Retina (tissue), 1 donor: ENCODE measurements at regions not wholly inside any gene's neighbourhood (a gene's known extent, or its start where the extent isn't known, plus 50 kb on each side); places are given as distances from the start of the nearest gene placed in this dataset.

Experiments
- DNase-seq: peaks from one replicate; pipeline ENCODE4 v3.0.0-alpha.2; 2016

GRCh38 chr2:45337481-45337880, 273.6 kb downstream of the SRBD1 start:
- DNase-seq = no peak

GRCh38 chr2:45334205-45334604, 276.9 kb downstream of the SRBD1 start:
- no peak for DNase-seq

GRCh38 chr2:45332567-45332966, 278.5 kb downstream of the SRBD1 start:
- no peak for DNase-seq

GRCh38 chr2:45332094-45332493, 279.0 kb downstream of the SRBD1 start:
- DNase-seq = no peak

GRCh38 chr2:45331410-45331786, 279.7 kb downstream of the SRBD1 start:
- DNase-seq = no peak

GRCh38 chr2:45330637-45331409, 280.2 kb downstream of the SRBD1 start:
- DNase-seq = peak; percentile 23

- DNase-seq = no peak
Observed at GRCh38 chr2:45330108-45330507, 281.0 kb downstream of the SRBD1 start.

- DNase-seq = peak; percentile 31
Observed at GRCh38 chr2:45329045-45329677, 281.9 kb downstream of the SRBD1 start.

- DNase-seq = no peak
Observed at GRCh38 chr2:45328264-45328870, 282.7 kb downstream of the SRBD1 start.

- no peak for DNase-seq
Observed at GRCh38 chr2:45323344-45323743, 287.7 kb downstream of the SRBD1 start.

- DNase-seq = no peak
Observed at GRCh38 chr2:45320956-45321355, 290.1 kb downstream of the SRBD1 start.

GRCh38 chr2:45319683-45320455, 291.2 kb downstream of the SRBD1 start:
- no peak for DNase-seq

GRCh38 chr2:45318686-45319085, 292.4 kb downstream of the SRBD1 start:
- DNase-seq = no peak

- DNase-seq = no peak
Observed at GRCh38 chr2:45316576-45317338, 294.3 kb downstream of the SRBD1 start.

GRCh38 chr2:45315861-45316260, 295.2 kb downstream of the SRBD1 start:
- DNase-seq = no peak

GRCh38 chr2:45312275-45312674, 298.8 kb downstream of the SRBD1 start:
- no peak for DNase-seq

GRCh38 chr2:45311559-45311958, 299.5 kb downstream of the SRBD1 start:
- DNase-seq = no peak

GRCh38 chr2:45307147-45307546, 297.9 kb upstream of the SIX2 start:
- DNase-seq = no peak

- DNase-seq = no peak
Observed at GRCh38 chr2:45305599-45305998, 296.3 kb upstream of the SIX2 start.

- DNase-seq = no peak
Observed at GRCh38 chr2:45303417-45304202, 294.4 kb upstream of the SIX2 start.
